Liver (tissue), 8 donors: ENCODE measurements at regions not wholly inside any gene's neighbourhood (a gene's known extent, or its start where the extent isn't known, plus 50 kb on each side); places are given as distances from the start of the nearest gene placed in this dataset.

Experiments used
- DNase-seq: peaks from one replicate; pipeline ENCODE4 v3.0.0-alpha.2; 2017; ENCODE audit warnings: low spot score
- H3K27ac ChIP-seq, 2 donors: one replicate each; pipeline ENCODE4 v1.7.0; 2013; ENCODE audit warnings: inconsistent platforms in 2 of 2, low read length in 2 of 2, control low read depth in 1 of 2, low read depth in 1 of 2, mild to moderate bottlenecking in 1 of 2
- H3K27me3 ChIP-seq, 4 donors: one replicate each; pipeline versions ENCODE4 v1.6.1 to v1.7.0; 2013; ENCODE audit warnings: low read length in 3 of 4, inconsistent platforms in 1 of 4, mild to moderate bottlenecking in 1 of 4, moderate library complexity in 1 of 4; ENCODE audit not compliant: control insufficient read depth in 4 of 4, insufficient read depth in 4 of 4
- H3K36me3 ChIP-seq, 4 donors: one replicate each; pipeline versions ENCODE4 v1.6.1 to v1.7.0; 2013; ENCODE audit warnings: low read length in 3 of 4, mild to moderate bottlenecking in 3 of 4, low read depth in 1 of 4, moderate library complexity in 1 of 4; ENCODE audit not compliant: control insufficient read depth in 4 of 4, insufficient read depth in 3 of 4
- H3K4me1 ChIP-seq, 4 donors: one replicate each; pipeline versions ENCODE4 v1.6.1 to v1.7.0; 2013; ENCODE audit warnings: low read length in 3 of 4, mild to moderate bottlenecking in 3 of 4, moderate library complexity in 1 of 4; ENCODE audit not compliant: control insufficient read depth in 4 of 4, insufficient read depth in 4 of 4
- H3K4me3 ChIP-seq, 3 donors: one replicate each; pipeline versions ENCODE4 v1.6.1 to v1.7.0; 2013; ENCODE audit warnings: low read length in 3 of 3, control low read depth in 1 of 3, low read depth in 1 of 3, mild to moderate bottlenecking in 1 of 3
- H3K9ac ChIP-seq, 2 donors: one replicate each; pipeline ENCODE4 v1.7.0; 2013; ENCODE audit warnings: low read length in 2 of 2, mild to moderate bottlenecking in 2 of 2, moderate library complexity in 2 of 2, control low read depth in 1 of 2, low read depth in 1 of 2
- H3K9me3 ChIP-seq, 4 donors: one replicate each; pipeline versions ENCODE4 v1.6.1 to v1.7.0; 2013; ENCODE audit warnings: low read length in 3 of 4; ENCODE audit not compliant: control insufficient read depth in 4 of 4
- EGR1 ChIP-seq, 2 donors: IDR thresholded peaks; 2 replicates each; pipeline ENCODE4 v1.6.1; 2016 to 2018; ENCODE audit warnings: antibody characterized with exemption in 2 of 2, low read depth in 2 of 2
- GABPA ChIP-seq, 2 donors: IDR thresholded peaks in 1 of 2; conservative IDR thresholded peaks in 1 of 2; 2 replicates each; pipeline ENCODE4 v1.6.1; 2016; ENCODE audit warnings: antibody characterized with exemption in 2 of 2, mild to moderate bottlenecking in 1 of 2, moderate library complexity in 1 of 2
- HNF4A ChIP-seq, 2 donors: conservative IDR thresholded peaks; 2 replicates each; pipeline ENCODE4 v1.6.1; 2016; ENCODE audit warnings: antibody characterized with exemption in 2 of 2, mild to moderate bottlenecking in 2 of 2
- HNF4G ChIP-seq: IDR thresholded peaks from 2 replicates; pipeline ENCODE4 v1.6.1; 2016; ENCODE audit warnings: antibody characterized with exemption
- JUND ChIP-seq, 2 donors: IDR thresholded peaks; 2 replicates each; pipeline ENCODE4 v1.6.1; 2016; ENCODE audit warnings: antibody characterized with exemption in 2 of 2
- NR2F2 ChIP-seq: IDR thresholded peaks from 2 replicates; pipeline ENCODE4 v1.6.1; 2016; ENCODE audit warnings: antibody characterized with exemption
- RAD21 ChIP-seq, 2 donors: IDR thresholded peaks; 2 replicates each; pipeline ENCODE4 v1.6.1; 2016; ENCODE audit warnings: antibody characterized with exemption in 2 of 2, mild to moderate bottlenecking in 2 of 2
- RXRA ChIP-seq, 2 donors: IDR thresholded peaks; 2 replicates each; pipeline ENCODE4 v1.6.1; 2017 to 2018; ENCODE audit warnings: antibody characterized with exemption in 2 of 2, mild to moderate bottlenecking in 1 of 2
- SP1 ChIP-seq: IDR thresholded peaks from 2 replicates; pipeline ENCODE4 v1.6.1; 2018; ENCODE audit warnings: antibody characterized with exemption, mild to moderate bottlenecking
- TAF1 ChIP-seq: conservative IDR thresholded peaks from 2 replicates; pipeline ENCODE4 v1.6.1; 2016; ENCODE audit warnings: antibody characterized with exemption, mild to moderate bottlenecking
- YY1 ChIP-seq: IDR thresholded peaks from 2 replicates; pipeline ENCODE4 v1.6.1; 2016; ENCODE audit warnings: antibody characterized with exemption, mild to moderate bottlenecking
- WGBS: extraction: QIAGEN DNeasy Blood & Tissue Kit; methylation state at CpG from one replicate; pipeline ENCODE4 v1.1.7; 2013; 5-methylcytosine and 5-hydroxymethylcytosine counted together
- TF ChIP-seq, protein P1 (sequence below): IDR thresholded peaks from 2 replicates; pipeline ENCODE4 v1.6.1; 2016; ENCODE audit warnings: antibody characterized with exemption
- TF ChIP-seq, protein P2 (sequence below): IDR thresholded peaks from 2 replicates; pipeline ENCODE4 v1.6.1; 2016; ENCODE audit warnings: antibody characterized with exemption, mild to moderate bottlenecking
- TF ChIP-seq, protein P3 (sequence below): IDR thresholded peaks from 2 replicates; pipeline ENCODE4 v1.6.1; 2016; ENCODE audit warnings: antibody characterized with exemption
- TF ChIP-seq, protein P4 (sequence below): fragments of 150-350 bp; IDR thresholded peaks from 2 replicates; pipeline ENCODE4 v1.5.1; 2017; ENCODE audit warnings: improper control_type of control experiment, low read depth, low read length; ENCODE audit not compliant: missing input control
- donor health status: healthy.
- donor health status: healthy.
- donor health status: healthy.
- donor health status: healthy.
- donor health status: healthy.

DNA sequence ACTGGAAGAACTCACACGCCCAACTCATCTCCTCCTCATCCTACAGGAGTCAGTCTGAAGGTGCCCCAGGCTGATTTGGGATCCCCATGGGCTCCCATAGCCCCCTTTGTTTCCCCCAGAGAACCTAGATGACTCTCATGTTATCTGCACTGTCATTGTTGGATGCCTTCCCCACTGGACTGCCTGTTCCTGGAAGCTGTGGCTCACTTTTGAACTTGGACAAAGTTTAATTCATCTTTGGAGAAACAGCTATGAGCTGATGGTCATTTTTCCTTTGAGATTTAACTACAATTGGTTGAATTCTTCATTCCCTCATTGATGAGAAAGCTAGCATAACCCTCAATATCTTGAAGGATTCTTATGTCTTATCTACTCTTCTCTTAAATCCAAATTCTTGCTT, 186.6 kb downstream of the SALL1 start:
- TF ChIP-seq RAD21 (IDR thresholded peaks at IDR 0.05) (peak; percentile 16 to 26), NR2F2 (no peak), HNF4A (conservative IDR thresholded peaks at IDR 0.05) (peak; percentile 63 to 91), JUND (IDR thresholded peaks at IDR 0.05) (peak in 1 of 2 donors; percentile 58), SP1 (peak; percentile 42), RXRA (IDR thresholded peaks at IDR 0.05) (peak; percentile 38 to 79), TAF1 (no peak)
- TF ChIP-seq, protein P1, sequence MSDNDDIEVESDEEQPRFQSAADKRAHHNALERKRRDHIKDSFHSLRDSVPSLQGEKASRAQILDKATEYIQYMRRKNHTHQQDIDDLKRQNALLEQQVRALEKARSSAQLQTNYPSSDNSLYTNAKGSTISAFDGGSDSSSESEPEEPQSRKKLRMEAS: peak; percentile 44
- WGBS: 86% methylated on average over 1 of the region's 1 CpG

DNA sequence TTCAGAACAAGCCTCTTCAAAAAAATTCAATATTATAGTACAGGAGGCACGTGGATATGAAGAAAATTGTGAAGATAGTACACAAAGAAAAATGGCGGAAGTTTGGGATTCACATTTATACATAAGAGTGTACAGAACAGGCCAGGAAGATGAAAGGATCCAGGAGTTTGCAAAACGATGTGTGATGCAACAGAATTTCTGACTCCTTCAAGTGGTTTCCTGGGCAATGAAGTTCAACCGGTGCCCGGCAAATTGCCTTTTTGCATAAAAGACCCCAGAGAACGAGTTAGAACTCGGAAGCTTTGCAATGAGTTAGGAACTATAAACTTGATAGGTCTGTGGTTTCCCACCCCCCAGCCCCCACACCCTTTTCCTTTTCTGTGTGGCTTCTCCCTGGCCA, 189.1 kb downstream of the SALL1 start:
- TF ChIP-seq RAD21 (IDR thresholded peaks at IDR 0.05) (no peak), HNF4G (no peak), RXRA (IDR thresholded peaks at IDR 0.05) (no peak), EGR1 (IDR thresholded peaks at IDR 0.05; ENCODE audit: low read depth in 2 of 2) (no peak), HNF4A (conservative IDR thresholded peaks at IDR 0.05) (no peak)
- TF ChIP-seq, protein P1: no peak
- TF ChIP-seq, protein P2, sequence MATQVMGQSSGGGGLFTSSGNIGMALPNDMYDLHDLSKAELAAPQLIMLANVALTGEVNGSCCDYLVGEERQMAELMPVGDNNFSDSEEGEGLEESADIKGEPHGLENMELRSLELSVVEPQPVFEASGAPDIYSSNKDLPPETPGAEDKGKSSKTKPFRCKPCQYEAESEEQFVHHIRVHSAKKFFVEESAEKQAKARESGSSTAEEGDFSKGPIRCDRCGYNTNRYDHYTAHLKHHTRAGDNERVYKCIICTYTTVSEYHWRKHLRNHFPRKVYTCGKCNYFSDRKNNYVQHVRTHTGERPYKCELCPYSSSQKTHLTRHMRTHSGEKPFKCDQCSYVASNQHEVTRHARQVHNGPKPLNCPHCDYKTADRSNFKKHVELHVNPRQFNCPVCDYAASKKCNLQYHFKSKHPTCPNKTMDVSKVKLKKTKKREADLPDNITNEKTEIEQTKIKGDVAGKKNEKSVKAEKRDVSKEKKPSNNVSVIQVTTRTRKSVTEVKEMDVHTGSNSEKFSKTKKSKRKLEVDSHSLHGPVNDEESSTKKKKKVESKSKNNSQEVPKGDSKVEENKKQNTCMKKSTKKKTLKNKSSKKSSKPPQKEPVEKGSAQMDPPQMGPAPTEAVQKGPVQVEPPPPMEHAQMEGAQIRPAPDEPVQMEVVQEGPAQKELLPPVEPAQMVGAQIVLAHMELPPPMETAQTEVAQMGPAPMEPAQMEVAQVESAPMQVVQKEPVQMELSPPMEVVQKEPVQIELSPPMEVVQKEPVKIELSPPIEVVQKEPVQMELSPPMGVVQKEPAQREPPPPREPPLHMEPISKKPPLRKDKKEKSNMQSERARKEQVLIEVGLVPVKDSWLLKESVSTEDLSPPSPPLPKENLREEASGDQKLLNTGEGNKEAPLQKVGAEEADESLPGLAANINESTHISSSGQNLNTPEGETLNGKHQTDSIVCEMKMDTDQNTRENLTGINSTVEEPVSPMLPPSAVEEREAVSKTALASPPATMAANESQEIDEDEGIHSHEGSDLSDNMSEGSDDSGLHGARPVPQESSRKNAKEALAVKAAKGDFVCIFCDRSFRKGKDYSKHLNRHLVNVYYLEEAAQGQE: no peak
- Histone ChIP-seq H3K27ac (no peak overlapping the region), H3K36me3 (no peaks in the 10 kb centered on the region), H3K9me3 (no peaks in the 10 kb centered on the region), H3K27me3 (no peaks in the 10 kb centered on the region), H3K4me3 (no peak overlapping the region), H3K9ac (no peak overlapping the region), H3K4me1 (peaks cover 2 to 15% (median 5%) of the 10 kb centered on the region in 4 donors)
- DNase-seq: no peak
- WGBS: 84% methylated on average over 7 of the region's 7 CpGs

More for the DNA sequence above, 186.6 kb downstream of the SALL1 start:
- DNase-seq: no peak
- Histone ChIP-seq H3K36me3 (no peaks in the 10 kb centered on the region), H3K27me3 (no peaks in the 10 kb centered on the region), H3K4me1 (peaks cover 2 to 15% (median 5%) of the 10 kb centered on the region in 4 donors), H3K27ac (no peak overlapping the region), H3K4me3 (no peak overlapping the region), H3K9me3 (no peaks in the 10 kb centered on the region), H3K9ac (no peak overlapping the region)

DNA sequence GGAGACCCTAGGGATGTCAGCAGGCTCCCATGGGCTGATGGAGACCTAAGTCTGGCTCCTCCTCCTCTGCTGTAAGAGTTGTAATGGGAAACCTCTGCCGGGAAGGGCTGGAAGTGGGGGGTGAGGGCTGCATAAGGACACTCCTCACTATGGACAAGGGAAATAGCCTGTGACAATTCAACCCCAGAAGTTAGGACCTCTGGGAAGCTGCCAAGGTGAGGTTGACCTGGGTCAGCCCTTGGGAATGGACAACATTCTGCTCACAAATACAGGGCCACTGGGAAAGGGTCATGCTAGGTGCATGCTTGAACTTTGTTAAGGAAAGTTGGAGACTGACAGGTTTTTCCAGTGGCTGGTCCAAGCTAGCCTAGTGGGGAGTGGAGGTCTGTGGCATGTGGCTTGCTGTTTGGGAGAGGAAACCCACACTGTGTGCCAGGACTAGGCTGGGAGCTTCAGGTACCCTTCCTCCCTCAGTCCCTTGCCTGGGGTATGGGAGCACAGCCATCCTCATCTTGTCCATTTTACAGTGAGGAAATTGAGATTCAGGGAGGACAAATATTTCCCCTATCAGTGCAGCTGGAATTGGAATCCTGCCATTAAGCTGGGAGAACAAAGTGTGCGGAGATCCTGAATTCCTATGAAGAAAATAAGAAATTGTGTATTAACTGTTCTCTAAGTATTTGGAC, 190.4 kb downstream of the SALL1 start:
- peak; percentile 52 for DNase-seq
- Histone ChIP-seq H3K27me3 (no peaks in the 10 kb centered on the region), H3K36me3 (no peaks in the 10 kb centered on the region), H3K4me3 (no peak overlapping the region), H3K9ac (no peak overlapping the region), H3K27ac (no peak overlapping the region), H3K4me1 (peaks cover 2 to 15% (median 5%) of the 10 kb centered on the region in 4 donors), H3K9me3 (no peaks in the 10 kb centered on the region)
- WGBS: 40% methylated on average over 2 of the region's 2 CpGs
- TF ChIP-seq, protein P3, sequence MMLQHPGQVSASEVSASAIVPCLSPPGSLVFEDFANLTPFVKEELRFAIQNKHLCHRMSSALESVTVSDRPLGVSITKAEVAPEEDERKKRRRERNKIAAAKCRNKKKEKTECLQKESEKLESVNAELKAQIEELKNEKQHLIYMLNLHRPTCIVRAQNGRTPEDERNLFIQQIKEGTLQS: no peak
- TF ChIP-seq, protein P2: no peak
- peak; percentile 41 to 71 for TF ChIP-seq RAD21 (IDR thresholded peaks at IDR 0.05)
- TF ChIP-seq HNF4A (conservative IDR thresholded peaks at IDR 0.05): peak; percentile 76 to 79
- TF ChIP-seq, protein P4, sequence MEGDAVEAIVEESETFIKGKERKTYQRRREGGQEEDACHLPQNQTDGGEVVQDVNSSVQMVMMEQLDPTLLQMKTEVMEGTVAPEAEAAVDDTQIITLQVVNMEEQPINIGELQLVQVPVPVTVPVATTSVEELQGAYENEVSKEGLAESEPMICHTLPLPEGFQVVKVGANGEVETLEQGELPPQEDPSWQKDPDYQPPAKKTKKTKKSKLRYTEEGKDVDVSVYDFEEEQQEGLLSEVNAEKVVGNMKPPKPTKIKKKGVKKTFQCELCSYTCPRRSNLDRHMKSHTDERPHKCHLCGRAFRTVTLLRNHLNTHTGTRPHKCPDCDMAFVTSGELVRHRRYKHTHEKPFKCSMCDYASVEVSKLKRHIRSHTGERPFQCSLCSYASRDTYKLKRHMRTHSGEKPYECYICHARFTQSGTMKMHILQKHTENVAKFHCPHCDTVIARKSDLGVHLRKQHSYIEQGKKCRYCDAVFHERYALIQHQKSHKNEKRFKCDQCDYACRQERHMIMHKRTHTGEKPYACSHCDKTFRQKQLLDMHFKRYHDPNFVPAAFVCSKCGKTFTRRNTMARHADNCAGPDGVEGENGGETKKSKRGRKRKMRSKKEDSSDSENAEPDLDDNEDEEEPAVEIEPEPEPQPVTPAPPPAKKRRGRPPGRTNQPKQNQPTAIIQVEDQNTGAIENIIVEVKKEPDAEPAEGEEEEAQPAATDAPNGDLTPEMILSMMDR: no peak
- peak; percentile 95 to 98 for TF ChIP-seq RXRA (IDR thresholded peaks at IDR 0.05)
- TF ChIP-seq EGR1 (IDR thresholded peaks at IDR 0.05; ENCODE audit: low read depth in 2 of 2): peak; percentile 56 to 64
- TF ChIP-seq NR2F2: peak; percentile 58
- TF ChIP-seq, protein P1: peak; percentile 83
- no peak for TF ChIP-seq GABPA (IDR thresholded peaks at IDR 0.05 in 1 of 2, conservative IDR thresholded peaks at IDR 0.05 in 1 of 2)
- TF ChIP-seq SP1: peak; percentile 88
- TF ChIP-seq TAF1: no peak
- peak; percentile 58 for TF ChIP-seq YY1
